HepG2 (cell line): ENCODE measurements at regions not wholly inside any gene's neighbourhood (a gene's known extent, or its start where the extent isn't known, plus 50 kb on each side); places are given as distances from the start of the nearest gene placed in this dataset.

Experiments used
- ATAC-seq: fragments of 200-7000 bp; cut with Tn5 transposase; 3 replicates; pipeline ENCODE4 v1.9.1; 2020; ENCODE audit warnings: mild to moderate bottlenecking, moderate library complexity
- BruUV-seq: library from RNA; stranded (reverse); fragments of 400-500 nt; replicated peaks from 2 replicates; lab custom pipeline; 2021; lab: Mats Ljungman, UMichigan
- CTCF ChIA-PET: fragments of 300-600 bp; formaldehyde crosslinking; extraction: SDS; loops from one replicate; lab custom pipeline; 2021; ENCODE audit warnings: low total read pairs, inconsistent platforms, low intra/inter-chr PET ratio; lab: Yijun Ruan, JAX
- POLR2A ChIA-PET: fragments of 350-600 bp; sonication (Branson Sonifier 250); formaldehyde crosslinking; loops from one replicate; lab custom pipeline; 2020; ENCODE audit warnings: antibody characterized with exemption, inconsistent platforms; lab: Yijun Ruan, JAX
- DNase-seq: peaks from one replicate; pipeline ENCODE4 v3.0.0-alpha.2; 2015; ENCODE audit warnings: low spot score
- FAIRE-seq: peaks from 3 replicates; lab custom pipeline; 2011; peaks lifted over from hg19 to GRCh38; lab: Jason Lieb, UNC
- H2AFZ ChIP-seq: one replicate; pipeline ENCODE4 v1.6.1; 2011; ENCODE audit warnings: low read length, inconsistent platforms
- H3K27ac ChIP-seq: fragments of 300-600 bp; 3 replicates; pipeline ENCODE4 v1.8.0; 2011; ENCODE audit warnings: mixed run types, mild to moderate bottlenecking, mixed read lengths, low read length, inconsistent platforms; ENCODE audit not compliant: insufficient read depth; ENCODE audit errors: extremely low read length
- H3K27me3 ChIP-seq, 2 experiments: fragments of 200-600 bp in 1 of 2; 2 replicates in 1 of 2; 3 replicates in 1 of 2; pipeline versions ENCODE4 v1.6.0 to v1.8.0; 2011; ENCODE audit warnings: low read length in 2 of 2, mild to moderate bottlenecking in 2 of 2, moderate library complexity in 2 of 2, inconsistent platforms in 1 of 2; ENCODE audit not compliant: insufficient read depth in 2 of 2, control insufficient read depth in 1 of 2
- H3K36me3 ChIP-seq, 2 experiments: fragments of 200-600 bp in 1 of 2; replicated peaks in 1 of 2; 2 replicates in 1 of 2; 3 replicates in 1 of 2; pipeline versions ENCODE4 v1.5.1 to v1.8.0; 2011; ENCODE audit warnings: low read length in 2 of 2, inconsistent platforms in 1 of 2; ENCODE audit not compliant: insufficient read depth in 2 of 2, control insufficient read depth in 1 of 2
- H3K4me1 ChIP-seq: 2 replicates; pipeline ENCODE4 v1.5.1; 2012; ENCODE audit warnings: low read length, inconsistent platforms; ENCODE audit not compliant: insufficient read depth
- H3K4me2 ChIP-seq: 2 replicates; pipeline ENCODE4 v1.6.0; 2011; ENCODE audit warnings: low read depth, low read length, inconsistent platforms
- H3K4me3 ChIP-seq, 3 experiments: fragments of 200-600 bp in 1 of 3; sonication (generic), shearing (Covaris generic) in 1 of 3; replicated peaks in 1 of 3; 2 replicates each; pipeline ENCODE4 v1.5.1; 2011 to 2016; ENCODE audit warnings: low read length in 3 of 3, inconsistent platforms in 2 of 3, low read depth in 2 of 3, mild to moderate bottlenecking in 2 of 3, control low read depth in 1 of 3, mixed read lengths in 1 of 3; ENCODE audit not compliant: insufficient read depth in 1 of 3
- H3K79me2 ChIP-seq: one replicate; pipeline ENCODE4 v1.6.1; 2011; ENCODE audit warnings: low read length, inconsistent platforms; ENCODE audit not compliant: insufficient read depth
- H3K9ac ChIP-seq: 2 replicates; pipeline ENCODE4 v1.6.0; 2011; ENCODE audit warnings: mild to moderate bottlenecking, low read depth, low read length, inconsistent platforms; ENCODE audit not compliant: insufficient read depth
- H3K9me3 ChIP-seq: 2 replicates; pipeline ENCODE4 v1.5.1; 2012; ENCODE audit warnings: mild to moderate bottlenecking, low read length
- H4K20me1 ChIP-seq: 2 replicates; pipeline ENCODE4 v1.6.0; 2011; ENCODE audit warnings: inconsistent platforms, mild to moderate bottlenecking, low read length, moderate library complexity; ENCODE audit not compliant: insufficient read depth
- GFI1 ChIP-seq: sonication (generic); formaldehyde crosslinking; IDR thresholded peaks from 2 replicates; pipeline ENCODE4 v1.5.0; 2020; ENCODE audit warnings: missing genetic modification reagents, mild to moderate bottlenecking, borderline replicate concordance
- SYNCRIP ChIP-seq: fragments of 200-400 bp; formaldehyde crosslinking; IDR thresholded peaks from 2 replicates; pipeline ENCODE4 v1.6.1; 2018; ENCODE audit warnings: mild to moderate bottlenecking, low read depth, low read length; ENCODE audit not compliant: insufficient read depth
- ZNF30 ChIP-seq: sonication (generic); formaldehyde crosslinking; IDR thresholded peaks from 2 replicates; pipeline ENCODE4 v1.5.0; 2020; ENCODE audit warnings: mild to moderate bottlenecking, missing genetic modification reagents
- ZNF629 ChIP-seq: sonication (generic); formaldehyde crosslinking; conservative IDR thresholded peaks from 2 replicates; pipeline ENCODE4 v1.5.0; 2020; ENCODE audit warnings: missing genetic modification reagents
- ZNF775 ChIP-seq: sonication (generic); formaldehyde crosslinking; IDR thresholded peaks from 2 replicates; pipeline ENCODE4 v1.4.0; 2020; ENCODE audit warnings: missing genetic modification reagents, mild to moderate bottlenecking, moderate library complexity, borderline replicate concordance
- WGBS: methylation state at CpG from one replicate; pipeline ENCODE4 v1.1.6; 2017; ENCODE audit warnings: low lambda C conversion rate; 5-methylcytosine and 5-hydroxymethylcytosine counted together
- in situ Hi-C: cut with HindIII; loops from 2 replicates; pipeline ENCODE4 v1.10.0; 2017; ENCODE audit warnings: low pct_unique_long_range_greater_than_20kb; ENCODE audit not compliant: extremely low pct_ligation_motif_present
- intact Hi-C: fragments of 100-400 bp; cut with micrococcal nuclease; formaldehyde crosslinking; loops from one replicate; pipeline ENCODE4 v1.10.0; 2022; ENCODE audit not compliant: unreplicated experiment
- TF ChIP-seq, protein P1 (sequence below): IDR thresholded peaks from 2 replicates; pipeline ENCODE4 v1.6.1; 2016; ENCODE audit warnings: mild to moderate bottlenecking
- TF ChIP-seq, protein P2 (sequence below): IDR thresholded peaks from 2 replicates; pipeline ENCODE4 v1.6.1; 2016; ENCODE audit warnings: mild to moderate bottlenecking, missing biosample characterization, missing genetic modification reagents

DNA sequence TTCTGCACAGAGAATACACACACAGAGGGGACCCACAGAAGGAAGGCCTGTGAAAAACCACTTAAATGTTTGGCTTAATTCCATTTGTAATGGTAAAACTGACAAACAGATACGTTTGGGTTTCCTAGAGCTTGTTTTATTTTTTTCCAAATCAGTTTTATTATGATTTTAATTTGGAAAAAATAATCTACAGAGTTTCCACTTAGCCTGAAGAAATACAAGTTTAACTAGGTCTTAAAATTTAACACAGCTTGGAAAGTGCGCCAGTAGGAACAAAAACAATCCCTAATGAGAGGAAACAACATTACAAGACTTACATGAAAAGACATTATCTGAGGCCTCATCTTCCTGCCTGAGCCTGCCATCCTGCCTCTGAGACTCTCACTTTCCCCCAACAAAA lies 58.5 kb upstream of the CARD11 start (continued):
- TF ChIP-seq, protein P1, sequence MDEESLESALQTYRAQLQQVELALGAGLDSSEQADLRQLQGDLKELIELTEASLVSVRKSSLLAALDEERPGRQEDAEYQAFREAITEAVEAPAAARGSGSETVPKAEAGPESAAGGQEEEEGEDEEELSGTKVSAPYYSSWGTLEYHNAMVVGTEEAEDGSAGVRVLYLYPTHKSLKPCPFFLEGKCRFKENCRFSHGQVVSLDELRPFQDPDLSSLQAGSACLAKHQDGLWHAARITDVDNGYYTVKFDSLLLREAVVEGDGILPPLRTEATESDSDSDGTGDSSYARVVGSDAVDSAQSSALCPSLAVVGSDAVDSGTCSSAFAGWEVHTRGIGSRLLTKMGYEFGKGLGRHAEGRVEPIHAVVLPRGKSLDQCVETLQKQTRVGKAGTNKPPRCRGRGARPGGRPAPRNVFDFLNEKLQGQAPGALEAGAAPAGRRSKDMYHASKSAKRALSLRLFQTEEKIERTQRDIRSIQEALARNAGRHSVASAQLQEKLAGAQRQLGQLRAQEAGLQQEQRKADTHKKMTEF (CRISPR knock-in tag), result no peak
- TF ChIP-seq SYNCRIP, result no peak

DNA sequence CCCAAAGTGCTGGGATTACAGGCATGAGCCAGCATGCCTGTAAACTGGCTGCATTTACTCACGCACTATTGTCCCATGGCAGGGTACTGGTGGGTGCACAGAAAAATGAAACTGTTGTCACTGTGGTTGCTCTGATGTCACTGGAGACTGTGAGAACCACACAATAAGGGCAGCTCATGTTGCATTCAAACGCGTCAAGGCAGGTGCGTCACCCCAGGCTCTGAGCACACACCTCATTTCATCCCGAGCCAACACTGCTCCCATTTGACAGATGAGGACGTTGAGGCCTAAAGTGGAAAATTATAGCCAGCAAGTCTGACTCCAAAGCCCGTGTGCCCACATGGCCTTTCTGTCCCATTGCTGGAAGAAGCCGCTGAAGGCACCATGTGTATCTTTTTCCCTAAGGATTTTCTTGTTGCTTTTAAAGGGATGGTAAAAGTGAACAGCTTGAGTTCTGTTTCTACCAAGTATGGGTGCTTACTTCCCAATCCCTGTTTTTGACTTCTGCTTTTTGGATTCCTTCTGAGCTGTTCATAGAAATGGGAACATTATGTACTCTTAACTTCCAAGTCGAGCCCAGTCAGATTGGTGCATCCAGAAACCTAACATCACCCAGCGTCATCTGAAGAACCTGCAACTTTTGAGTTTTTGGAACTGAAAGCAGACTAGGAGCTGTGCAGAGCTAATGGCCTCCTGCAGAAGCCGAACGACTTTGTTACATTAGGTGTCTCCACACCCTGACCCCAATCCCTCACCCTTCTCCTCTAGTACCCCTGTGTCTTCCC lies 60.1 kb upstream of the CARD11 start:
- ChIA-PET CTCF (no interaction called here), POLR2A (no interaction called here)
- no peaks in the 10 kb centered on the region; the same call in 1 of the 2 replicates for H3K9me3 ChIP-seq
- TF ChIP-seq ZNF629 (CRISPR knock-in tag) (peak; percentile 60; the same call in 1 of the 2 replicates), ZNF775 (CRISPR knock-in tag) (no peak), ZNF30 (CRISPR knock-in tag) (no peak), GFI1 (CRISPR knock-in tag) (no peak)
- TF ChIP-seq, protein P2, sequence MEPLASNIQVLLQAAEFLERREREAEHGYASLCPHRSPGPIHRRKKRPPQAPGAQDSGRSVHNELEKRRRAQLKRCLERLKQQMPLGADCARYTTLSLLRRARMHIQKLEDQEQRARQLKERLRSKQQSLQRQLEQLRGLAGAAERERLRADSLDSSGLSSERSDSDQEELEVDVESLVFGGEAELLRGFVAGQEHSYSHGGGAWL (CRISPR knock-in tag), result no peak
- intact Hi-C loops, result no loop called here
- H3K36me3 ChIP-seq, result no peaks in the 10 kb centered on the region
- no peaks in the 10 kb centered on the region for H3K4me1 ChIP-seq
- FAIRE-seq (no peak), ATAC-seq (no peak), DNase-seq (no peak)
- no peak overlapping the region for H3K9ac ChIP-seq
- no TSS peak for BruUV-seq
- in situ Hi-C loops, result no loop called here
- no peak overlapping the region for H2AFZ ChIP-seq
- H3K27ac ChIP-seq, result no peak overlapping the region
- H3K79me2 ChIP-seq, result no peaks in the 10 kb centered on the region
- no peak overlapping the region for H3K4me3 ChIP-seq
- peaks cover 2% of the 10 kb centered on the region; the same call in 1 of the 2 replicates for H4K20me1 ChIP-seq
- 49% methylated on average over 12 of the region's 12 CpGs for WGBS
- H3K27me3 ChIP-seq, result peaks cover 2 to 26% of the 10 kb centered on the region in 2 experiments; a peak in 2 of 5 replicates
- no peak overlapping the region for H3K4me2 ChIP-seq
